ENCODE measurements at regions not wholly inside any gene's neighbourhood (a gene's known extent, or its start where the extent isn't known, plus 50 kb on each side); places are given as distances from the start of the nearest gene placed in this dataset.

GRCh38 chr11:33622806-33623205 is 77.8 kb downstream of the C11orf91 start:
- Histone ChIP-seq H3K18ac (ENCODE audit: insufficient read length, low read depth, low read length) (no peak overlapping the region), H3K4me1 (ENCODE audit: insufficient read depth, low read length) (peaks cover 2% of the 10 kb centered on the region; the same call in 1 of the 2 replicates), H3T11ph (ENCODE audit: low read length) (no peak overlapping the region), H4K91ac (ENCODE audit: insufficient read length, low read depth, low read length) (no peak overlapping the region), H4K20me1 (ENCODE audit: control insufficient read depth, insufficient read depth, insufficient read length) (no peaks in the 10 kb centered on the region), H2BK12ac (ENCODE audit: insufficient read length, low read depth, low read length) (no peak overlapping the region), H2AK5ac (ENCODE audit: insufficient read length, low read length) (no peak overlapping the region), H3K79me1 (ENCODE audit: insufficient read depth, low read depth, low read length, poor library complexity, severe bottlenecking) (no peaks in the 10 kb centered on the region), H3K56ac (ENCODE audit: insufficient read length, low read depth, low read length) (no peak overlapping the region), H2BK20ac (ENCODE audit: low read depth, low read length, poor library complexity, severe bottlenecking) (no peak overlapping the region), H3K4ac (ENCODE audit: low read depth, low read length) (no peak overlapping the region), H3K9me3 (ENCODE audit: control insufficient read depth, low read depth, low read length) (no peaks in the 10 kb centered on the region), H2AFZ (ENCODE audit: low read length) (no peak overlapping the region), H3K14ac (ENCODE audit: insufficient read depth, low read length) (no peak overlapping the region), H3K4me2 (ENCODE audit: insufficient read depth, insufficient read length, low read length) (no peak overlapping the region), H4K5ac (ENCODE audit: insufficient read length, low read depth, low read length) (no peak overlapping the region), H2BK120ac (ENCODE audit: low read depth, low read length, poor library complexity, severe bottlenecking) (no peak overlapping the region), H3K27ac (ENCODE audit: insufficient read length, low read depth, low read length) (no peak overlapping the region), H2BK15ac (ENCODE audit: low read depth, low read length) (no peak overlapping the region), H3K79me2 (ENCODE audit: insufficient read depth, low read length) (no peaks in the 10 kb centered on the region), H4K8ac (replicated peaks; ENCODE audit: insufficient read length, low read depth, low read length) (no peak overlapping the region), H2BK5ac (ENCODE audit: insufficient read length, low read length) (no peak overlapping the region), H3K27me3 (ENCODE audit: insufficient read depth, low read length) (no peaks in the 10 kb centered on the region), H3K9ac (ENCODE audit: extremely low read depth, insufficient read length, low read length) (no peak overlapping the region), H3K23ac (ENCODE audit: insufficient read length, low read depth, low read length) (no peak overlapping the region), H3K23me2 (ENCODE audit: insufficient read length, low read depth, low read length, poor library complexity, severe bottlenecking) (no peaks in the 10 kb centered on the region)
- H3K36me3 Mint-ChIP-seq (ENCODE audit: insufficient read depth in 1 of 3, low read depth in 3 of 3) = no peaks in the 10 kb centered on the region
- DNase-seq = no peak
- no peaks in the 10 kb centered on the region; a peak in 1 of 5 replicates for H3K9me3 Mint-ChIP-seq
- H3K4me3 Mint-ChIP-seq = no peak overlapping the region
- H3K27me3 Mint-ChIP-seq (ENCODE audit: low read depth) = no peaks in the 10 kb centered on the region
- no CpG with 5 or more reads among the region's 6 CpGs for WGBS (ENCODE audit: extremely low coverage, insufficient read length, low lambda C conversion rate)
- peaks cover 6 to 11% of the 10 kb centered on the region in 2 experiments for H3K4me1 Mint-ChIP-seq
- no peak for TF ChIP-seq CTCF (conservative IDR thresholded peaks at IDR 0.05)
- H3K27ac Mint-ChIP-seq = no peak overlapping the region
